Adrenal gland (tissue), 9 donors: ENCODE measurements at regions not wholly inside any gene's neighbourhood (a gene's known extent, or its start where the extent isn't known, plus 50 kb on each side); places are given as distances from the start of the nearest gene placed in this dataset.
"Not testable (repeated sequence)": the region's sequence is repeated elsewhere in the genome, so short reads cannot be mapped to it uniquely, and the experiment has no call there.

Experiments
- DNase-seq, 7 donors: peaks; one replicate each; pipeline ENCODE4 v3.0.0-alpha.2; 2019 to 2020
- H3K27ac ChIP-seq, 5 donors: fragments of 200-600 bp; sonication (generic) in 4 of 5; 1 replicate in 3 of 5; 2 replicates in 2 of 5; pipeline versions ENCODE4 v1.5.1 to v1.8.0; 2016 to 2020; ENCODE audit warnings: mild to moderate bottlenecking in 1 of 5
- H3K27me3 ChIP-seq: fragments of 200-600 bp; 2 replicates; pipeline ENCODE4 v1.8.0; 2021
- H3K36me3 ChIP-seq, 2 donors: fragments of 200-600 bp; replicated peaks in 1 of 2; 1 replicate in 1 of 2; 2 replicates in 1 of 2; pipeline versions ENCODE4 v1.5.1 to v1.8.0; 2018 to 2022
- H3K4me1 ChIP-seq, 2 donors: fragments of 200-600 bp; replicated peaks in 1 of 2; 1 replicate in 1 of 2; 2 replicates in 1 of 2; pipeline versions ENCODE4 v1.5.1 to v1.8.0; 2018 to 2021
- H3K4me3 ChIP-seq, 4 donors: fragments of 200-600 bp; sonication (generic) in 3 of 4; one replicate each; pipeline ENCODE4 v1.5.1; 2016 to 2018
- H3K9me3 ChIP-seq, 3 donors: fragments of 200-600 bp; sonication (generic) in 1 of 3; replicated peaks in 1 of 3; 1 replicate in 2 of 3; 2 replicates in 1 of 3; pipeline versions ENCODE4 v1.5.1 to v1.8.0; 2016 to 2021
- CTCF ChIP-seq, 6 experiments: fragments of 450-650 bp in 4 of 6; fragments of 200-600 bp in 2 of 6; sonication (generic) in 1 of 6; IDR thresholded peaks; 1 replicate in 5 of 6; 2 replicates in 1 of 6; pipeline versions ENCODE4 v1.5.1 to v1.8.0; 2016 to 2021; ENCODE audit warnings: antibody characterized with exemption in 6 of 6, mild to moderate bottlenecking in 2 of 6, moderate library complexity in 1 of 6
- POLR2A ChIP-seq, 2 donors: fragments of 450-650 bp; IDR thresholded peaks; one replicate each; pipeline ENCODE4 v1.6.1; 2017; ENCODE audit warnings: antibody characterized with exemption in 2 of 2, mild to moderate bottlenecking in 2 of 2, moderate library complexity in 1 of 2
- WGBS, 4 donors: extraction: QIAGEN DNeasy Blood & Tissue Kit in 2 of 4; methylation state at CpG; one replicate each; pipeline versions ENCODE4 v1.1.5 to v1.1.7; 2013 to 2017; 5-methylcytosine and 5-hydroxymethylcytosine counted together
- intact Hi-C, 2 donors: fragments of 100-400 bp; cut with DNase I; formaldehyde crosslinking; loops; one replicate each; pipeline versions ENCODE4 v1.14.1 to v1.15.0; 2022 to 2023
- donor health status: healthy with polysubstance abuse.
- donor health status: Bipolar disorder and iron deficiency.
- donor health status: DM: yes; HTN: yes; CAD: no.
- donor health status: DM: no; HTN: no; CAD: no.
- donor health status: DM: no; HTN: no; CAD: no.

- H3K27ac ChIP-seq, intact Hi-C loops, H3K4me1 ChIP-seq, H3K27me3 ChIP-seq, H3K4me3 ChIP-seq, H3K36me3 ChIP-seq, H3K9me3 ChIP-seq: not testable (repeated sequence)
- TF ChIP-seq CTCF (IDR thresholded peaks at IDR 0.05): peak in 1 of 6 experiments; percentile 36
- 40 to 84% (median 48%) methylated on average over 2 to 15 of the region's 16 CpGs for WGBS, 4 donors
- peak in 1 of 7 donors; percentile 8 for DNase-seq
Observed at GRCh38 chr15:30801140-30801895, 102.4 kb upstream of the FAN1 start.

- H3K27ac ChIP-seq, H3K4me1 ChIP-seq, intact Hi-C loops, H3K27me3 ChIP-seq, H3K4me3 ChIP-seq, H3K36me3 ChIP-seq, DNase-seq, H3K9me3 ChIP-seq: not testable (repeated sequence)
- WGBS, 4 donors: 80 to 88% (median 83%) methylated on average over 2 of the region's 2 CpGs
Observed at GRCh38 chr15:30802001-30802400, 101.7 kb upstream of the FAN1 start.

- 88 to 98% (median 90%) methylated on average over 8 to 15 of the region's 15 CpGs for WGBS, 4 donors
- H3K36me3 ChIP-seq, H3K27me3 ChIP-seq, intact Hi-C loops, DNase-seq, H3K4me3 ChIP-seq, H3K4me1 ChIP-seq, H3K9me3 ChIP-seq, H3K27ac ChIP-seq: not testable (repeated sequence)
Observed at GRCh38 chr15:30803703-30804102, 100.0 kb upstream of the FAN1 start.

GRCh38 chr15:30816430-30816829, 87.3 kb upstream of the FAN1 start:
- no peak for TF ChIP-seq POLR2A (IDR thresholded peaks at IDR 0.05)
- no peak for TF ChIP-seq CTCF (IDR thresholded peaks at IDR 0.05)
- Histone ChIP-seq H3K27ac (no peak overlapping the region), H3K4me1 (no peaks in the 10 kb centered on the region), H3K27me3 (no peaks in the 10 kb centered on the region), H3K9me3 (no peaks in the 10 kb centered on the region), H3K4me3 (no peak overlapping the region), H3K36me3 (no peaks in the 10 kb centered on the region)
- 84 to 92% (median 89%) methylated on average over 18 to 19 of the region's 19 CpGs for WGBS, 4 donors
- intact Hi-C loops: no loop called here
- no peak for DNase-seq

GRCh38 chr15:30823068-30823813, 80.5 kb upstream of the FAN1 start:
- H3K36me3 ChIP-seq, H3K4me1 ChIP-seq, intact Hi-C loops, H3K27me3 ChIP-seq, H3K4me3 ChIP-seq, H3K27ac ChIP-seq, H3K9me3 ChIP-seq: not testable (repeated sequence)
- DNase-seq: peak in 5 of 7 donors; percentile 15 to 55 (median 23)
- 77 to 87% (median 80%) methylated on average over 14 to 15 of the region's 15 CpGs for WGBS, 4 donors
